B cell (primary cell): ENCODE measurements at regions not wholly inside any gene's neighbourhood (a gene's known extent, or its start where the extent isn't known, plus 50 kb on each side); places are given as distances from the start of the nearest gene placed in this dataset.

Source experiments
- EZH2 ChIP-seq: IDR thresholded peaks from 2 replicates; pipeline ENCODE4 v1.6.1; 2012; ENCODE audit warnings: borderline replicate concordance, low read depth, mild to moderate bottlenecking, moderate library complexity, low read length; ENCODE audit not compliant: insufficient read depth, poor library complexity, severe bottlenecking
- TF ChIP-seq, protein P1 (sequence below): fragments of 200-600 bp; IDR thresholded peaks from one replicate; pipeline ENCODE4 v1.8.0; 2022; ENCODE audit warnings: antibody characterized with exemption, mild to moderate bottlenecking

DNA sequence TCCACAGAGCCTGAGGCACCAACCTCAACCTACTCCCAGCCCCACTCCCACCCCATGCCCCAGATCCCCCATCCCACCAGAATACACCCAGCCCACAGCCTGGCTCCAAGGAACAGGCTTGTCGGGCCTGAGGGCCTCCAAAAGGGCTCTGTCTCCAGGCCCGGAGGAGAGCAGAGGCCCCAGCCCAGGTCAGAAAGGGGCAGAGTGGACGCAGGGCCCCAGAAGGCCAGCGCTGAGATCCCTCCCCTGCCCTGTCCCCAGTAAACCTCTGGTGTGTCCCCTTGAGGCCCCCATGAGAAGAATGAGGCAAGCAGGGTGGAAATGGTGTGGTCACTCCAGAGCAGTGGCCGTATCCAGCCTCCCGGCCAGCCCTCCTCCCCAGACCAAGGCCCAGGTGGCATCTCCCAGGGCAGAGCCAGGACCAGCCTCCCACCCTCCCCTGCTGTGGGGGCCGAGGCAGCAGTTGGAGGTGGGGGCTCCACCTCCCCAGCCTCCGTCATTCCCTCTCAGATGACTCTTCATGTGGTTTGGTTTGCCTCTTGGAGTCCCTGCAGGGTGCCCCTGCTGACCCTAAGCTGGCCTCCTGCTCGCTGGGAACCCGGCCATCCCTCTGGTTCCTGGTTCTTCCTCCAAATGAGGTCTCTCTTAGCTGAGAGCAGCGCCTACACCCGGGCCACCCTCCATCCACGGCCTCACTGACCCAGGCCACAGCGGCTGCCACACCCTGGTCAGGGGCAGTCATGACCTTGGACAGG is 195.0 kb downstream of the IGLL1 start:
- TF ChIP-seq, protein P1, sequence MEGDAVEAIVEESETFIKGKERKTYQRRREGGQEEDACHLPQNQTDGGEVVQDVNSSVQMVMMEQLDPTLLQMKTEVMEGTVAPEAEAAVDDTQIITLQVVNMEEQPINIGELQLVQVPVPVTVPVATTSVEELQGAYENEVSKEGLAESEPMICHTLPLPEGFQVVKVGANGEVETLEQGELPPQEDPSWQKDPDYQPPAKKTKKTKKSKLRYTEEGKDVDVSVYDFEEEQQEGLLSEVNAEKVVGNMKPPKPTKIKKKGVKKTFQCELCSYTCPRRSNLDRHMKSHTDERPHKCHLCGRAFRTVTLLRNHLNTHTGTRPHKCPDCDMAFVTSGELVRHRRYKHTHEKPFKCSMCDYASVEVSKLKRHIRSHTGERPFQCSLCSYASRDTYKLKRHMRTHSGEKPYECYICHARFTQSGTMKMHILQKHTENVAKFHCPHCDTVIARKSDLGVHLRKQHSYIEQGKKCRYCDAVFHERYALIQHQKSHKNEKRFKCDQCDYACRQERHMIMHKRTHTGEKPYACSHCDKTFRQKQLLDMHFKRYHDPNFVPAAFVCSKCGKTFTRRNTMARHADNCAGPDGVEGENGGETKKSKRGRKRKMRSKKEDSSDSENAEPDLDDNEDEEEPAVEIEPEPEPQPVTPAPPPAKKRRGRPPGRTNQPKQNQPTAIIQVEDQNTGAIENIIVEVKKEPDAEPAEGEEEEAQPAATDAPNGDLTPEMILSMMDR = no peak
- no peak for TF ChIP-seq EZH2
